Right ventricle myocardium inferior (tissue), 1 donor: ENCODE measurements at regions not wholly inside any gene's neighbourhood (a gene's known extent, or its start where the extent isn't known, plus 50 kb on each side); places are given as distances from the start of the nearest gene placed in this dataset.

ENCODE experiments used
- ATAC-seq: fragments of 200-7000 bp; cut with Tn5 transposase; one replicate; pipeline ENCODE4 v1.9.1; 2020; ENCODE audit warnings: mild to moderate bottlenecking, moderate library complexity
- DNase-seq: peaks from one replicate; pipeline ENCODE4 v3.0.0; 2021; ENCODE audit errors: missing footprints
- intact Hi-C: fragments of 100-400 bp; cut with DNase I; formaldehyde crosslinking; loops from one replicate; pipeline ENCODE4 v1.11.0; 2022
- donor health status: DM: no; HTN: yes; CAD: no; lungs with severe emphysema.

GRCh38 chr9:115379719-115380118 is 261.8 kb upstream of the TNC start:
- intact Hi-C loops, result no loop called here
- DNase-seq, result no peak
- no peak for ATAC-seq

GRCh38 chr9:115382865-115383264 is 264.9 kb upstream of the TNC start:
- intact Hi-C loops, result no loop called here
- ATAC-seq (no peak), DNase-seq (no peak)

- ATAC-seq, result no peak
- no peak for DNase-seq
- intact Hi-C loops, result no loop called here
Observed at GRCh38 chr9:115385383-115386122, 267.6 kb upstream of the TNC start.

- DNase-seq (no peak), ATAC-seq (no peak)
- intact Hi-C loops, result no loop called here
Observed at GRCh38 chr9:115386963-115387770, 269.2 kb upstream of the TNC start.

- DNase-seq, result no peak
- ATAC-seq, result no peak
- intact Hi-C loops, result no loop called here
Observed at GRCh38 chr9:115391168-115391825, 273.3 kb upstream of the TNC start.

- DNase-seq (no peak), ATAC-seq (no peak)
- intact Hi-C loops, result no loop called here
Observed at GRCh38 chr9:115393976-115394775, 276.2 kb upstream of the TNC start.

- DNase-seq, result no peak
- peak; percentile 72 for ATAC-seq
- intact Hi-C loops, result no loop called here
Observed at GRCh38 chr9:115395511-115396021, 277.6 kb upstream of the TNC start.

- DNase-seq, result no peak
- peak; percentile 40 for ATAC-seq
- intact Hi-C loops, result no loop called here
Observed at GRCh38 chr9:115396071-115396529, 278.1 kb upstream of the TNC start.

- no peak for DNase-seq
- intact Hi-C loops, result no loop called here
- no peak for ATAC-seq
Observed at GRCh38 chr9:115397591-115398312, 279.8 kb upstream of the TNC start.

GRCh38 chr9:115398313-115398650 is 280.3 kb upstream of the TNC start:
- DNase-seq, result no peak
- intact Hi-C loops, result no loop called here
- ATAC-seq, result no peak

GRCh38 chr9:115398996-115399395 is 281.0 kb upstream of the TNC start:
- DNase-seq, result no peak
- intact Hi-C loops, result no loop called here
- no peak for ATAC-seq

GRCh38 chr9:115400796-115401195 is 282.8 kb upstream of the TNC start:
- intact Hi-C loops, result no loop called here
- ATAC-seq (no peak), DNase-seq (no peak)

- no peak for DNase-seq
- ATAC-seq, result no peak
- intact Hi-C loops, result no loop called here
Observed at GRCh38 chr9:115401756-115402327, 283.9 kb upstream of the TNC start.

- intact Hi-C loops, result no loop called here
- ATAC-seq (no peak), DNase-seq (no peak)
Observed at GRCh38 chr9:115403753-115404152, 285.8 kb upstream of the TNC start.

- ATAC-seq (no peak), DNase-seq (no peak)
- intact Hi-C loops, result no loop called here
Observed at GRCh38 chr9:115404311-115404710, 286.4 kb upstream of the TNC start.

GRCh38 chr9:115411516-115411915 is 293.6 kb upstream of the TNC start:
- intact Hi-C loops, result no loop called here
- ATAC-seq, result no peak
- no peak for DNase-seq

GRCh38 chr9:115411993-115412452 is 294.1 kb upstream of the TNC start:
- DNase-seq (no peak), ATAC-seq (no peak)
- intact Hi-C loops, result no loop called here

GRCh38 chr9:115412656-115413055 is 294.7 kb upstream of the TNC start:
- DNase-seq, result no peak
- no peak for ATAC-seq
- intact Hi-C loops, result no loop called here
